ENCODE measurements at regions not wholly inside any gene's neighbourhood (a gene's known extent, or its start where the extent isn't known, plus 50 kb on each side); places are given as distances from the start of the nearest gene placed in this dataset.

DNA sequence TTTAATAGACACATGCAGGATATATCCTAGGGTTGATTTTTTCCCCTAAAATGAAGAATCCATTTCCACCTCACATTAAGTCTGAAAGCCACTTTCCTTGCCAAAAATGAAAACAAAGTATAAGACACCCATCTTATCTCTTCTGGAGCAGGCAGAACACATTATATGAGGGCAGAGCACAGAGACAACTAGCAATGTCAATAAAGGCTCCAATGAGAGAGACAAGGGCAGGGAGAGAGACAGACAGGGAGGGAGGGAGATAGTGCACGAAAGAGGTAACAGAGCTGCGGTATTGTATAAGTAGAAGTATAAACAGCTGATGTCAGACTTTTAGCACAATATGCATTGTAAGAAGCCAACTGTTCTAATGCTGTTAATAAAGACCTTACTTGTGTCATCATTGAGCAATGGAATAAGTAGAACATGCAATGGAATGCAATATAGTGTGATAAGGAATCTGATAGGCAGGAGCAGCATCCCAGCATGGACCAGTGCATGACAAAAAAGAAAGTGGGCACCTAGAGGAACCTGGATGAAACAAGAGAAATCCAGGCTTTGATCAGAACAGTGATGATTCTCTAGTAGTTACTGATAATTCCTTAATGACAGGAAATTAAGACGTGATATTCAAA is 150.6 kb upstream of the TCF4 start:
- TF ChIP-seq TAF1 (IDR thresholded peaks at IDR 0.05; ENCODE audit: borderline replicate concordance, low read depth, low read length) (no peak), POLR2AphosphoS5 (IDR thresholded peaks at IDR 0.05; ENCODE audit: low read depth, low read length) (no peak), POLR2A (IDR thresholded peaks at IDR 0.05; ENCODE audit: low read depth, low read length) (no peak)

Measured in GM12892 (cell line).